ENCODE measurements at regions not wholly inside any gene's neighbourhood (a gene's known extent, or its start where the extent isn't known, plus 50 kb on each side); places are given as distances from the start of the nearest gene placed in this dataset.

GRCh38 chr9:89742660-89743059 is 137.8 kb downstream of the GADD45G start:
- peaks cover 7 to 8% of the 10 kb centered on the region in 2 donors for H3K27me3 Mint-ChIP-seq
- H3K27ac Mint-ChIP-seq: peak overlapping the region; percentile 69 to 92
- peaks cover 3% of the 10 kb centered on the region for H3K36me3 Mint-ChIP-seq (ENCODE audit: insufficient read depth)
- H3K4me3 Mint-ChIP-seq: peak overlapping the region in 1 of 2 donors; percentile 71
- H3K9me3 Mint-ChIP-seq: no peaks in the 10 kb centered on the region
- ATAC-seq (replicated peaks): no peak
- no peak for DNase-seq
- H3K4me1 Mint-ChIP-seq (ENCODE audit: low read depth in 2 of 2): peaks cover 8 to 43% of the 10 kb centered on the region in 2 donors

GRCh38 chr9:89743216-89743572 is 138.4 kb downstream of the GADD45G start:
- peak overlapping the region; percentile 80 to 92 for H3K27ac Mint-ChIP-seq
- peak in 2 of 3 experiments; percentile 3 to 10 for DNase-seq
- H3K4me1 Mint-ChIP-seq (ENCODE audit: low read depth in 2 of 2): peaks cover 8 to 43% of the 10 kb centered on the region in 2 donors
- no peaks in the 10 kb centered on the region for H3K9me3 Mint-ChIP-seq
- peaks cover 7 to 8% of the 10 kb centered on the region in 2 donors for H3K27me3 Mint-ChIP-seq
- H3K36me3 Mint-ChIP-seq (ENCODE audit: insufficient read depth): peaks cover 3% of the 10 kb centered on the region
- peak overlapping the region; percentile 27 to 71 for H3K4me3 Mint-ChIP-seq
- peak; percentile 46 for ATAC-seq (replicated peaks)

GRCh38 chr9:89743573-89744254 is 138.9 kb downstream of the GADD45G start:
- Mint-ChIP-seq H3K4me1 (ENCODE audit: low read depth in 2 of 2) (peaks cover 8 to 40% of the 10 kb centered on the region in 2 donors), H3K9me3 (no peaks in the 10 kb centered on the region), H3K27ac (peak overlapping the region; percentile 80 to 92), H3K27me3 (peaks cover 5 to 7% of the 10 kb centered on the region in 2 donors), H3K4me3 (peak overlapping the region; percentile 27 to 71), H3K36me3 (ENCODE audit: insufficient read depth) (peaks cover 3% of the 10 kb centered on the region)
- peak; percentile 12 to 33 (median 22) for DNase-seq
- ATAC-seq (replicated peaks): peak; percentile 80

DNA sequence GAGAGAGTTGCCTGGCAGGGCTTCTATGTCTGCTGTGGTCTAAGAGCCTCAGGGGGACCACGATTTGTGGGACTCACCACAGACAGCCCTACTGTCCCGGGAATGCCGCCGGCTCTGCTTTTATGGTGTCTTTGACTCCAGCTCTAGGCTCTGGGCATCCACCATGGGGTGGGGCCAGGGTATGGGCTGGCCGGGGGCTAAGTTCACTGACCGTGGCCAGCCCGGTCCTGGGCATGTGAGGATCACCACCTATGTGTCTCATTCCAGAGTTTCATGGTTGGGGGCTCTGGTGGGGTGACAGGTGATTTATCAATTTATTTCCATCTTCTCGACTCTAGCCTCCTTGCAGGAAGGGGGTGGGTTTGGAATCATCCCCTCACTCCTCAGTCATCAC is 139.4 kb downstream of the GADD45G start:
- H3K9me3 Mint-ChIP-seq: no peaks in the 10 kb centered on the region
- H3K27ac Mint-ChIP-seq: peak overlapping the region; percentile 62 to 92
- ATAC-seq (replicated peaks): no peak
- peaks cover 0 to 7% of the 10 kb centered on the region in 2 donors for H3K27me3 Mint-ChIP-seq
- no peak for DNase-seq
- H3K4me1 Mint-ChIP-seq (ENCODE audit: low read depth in 2 of 2): peaks cover 8 to 39% of the 10 kb centered on the region in 2 donors
- H3K4me3 Mint-ChIP-seq: peak overlapping the region in 1 of 2 donors; percentile 71
- H3K36me3 Mint-ChIP-seq (ENCODE audit: insufficient read depth): peaks cover 3% of the 10 kb centered on the region

DNA sequence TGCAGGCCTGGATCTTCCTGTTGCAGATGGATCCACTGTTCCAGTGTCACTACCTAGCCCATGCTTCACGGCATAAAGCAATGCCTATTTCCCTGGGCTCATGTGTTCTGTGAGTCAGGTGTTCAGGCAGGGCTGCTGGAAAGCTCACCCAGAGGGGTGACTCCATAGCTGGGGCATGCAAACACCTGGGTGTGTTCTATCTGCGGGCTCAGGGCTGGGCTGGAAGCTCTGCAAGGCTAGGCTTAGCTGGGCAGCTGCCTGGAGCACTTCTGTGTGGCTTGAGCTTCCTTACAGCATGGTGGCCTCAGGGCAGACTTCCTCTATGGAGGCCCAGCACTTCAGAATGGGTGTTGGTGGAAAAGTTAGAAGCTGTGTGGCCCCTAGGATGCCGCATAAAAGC is 139.9 kb downstream of the GADD45G start:
- Mint-ChIP-seq H3K27ac (peak overlapping the region; percentile 62 to 92), H3K9me3 (no peaks in the 10 kb centered on the region), H3K4me1 (ENCODE audit: low read depth in 2 of 2) (peaks cover 8 to 40% of the 10 kb centered on the region in 2 donors), H3K27me3 (peaks cover 0 to 7% of the 10 kb centered on the region in 2 donors), H3K4me3 (no peak overlapping the region), H3K36me3 (ENCODE audit: insufficient read depth) (peaks cover 3% of the 10 kb centered on the region)
- no peak for DNase-seq
- no peak for ATAC-seq (replicated peaks)

GRCh38 chr9:89745601-89746376 is 141.0 kb downstream of the GADD45G start:
- peaks cover 0 to 7% of the 10 kb centered on the region in 2 donors for H3K27me3 Mint-ChIP-seq
- H3K9me3 Mint-ChIP-seq: no peaks in the 10 kb centered on the region
- H3K27ac Mint-ChIP-seq: peak overlapping the region in 1 of 2 donors; percentile 51
- H3K4me3 Mint-ChIP-seq: no peak overlapping the region
- peaks cover 3% of the 10 kb centered on the region for H3K36me3 Mint-ChIP-seq (ENCODE audit: insufficient read depth)
- ATAC-seq (replicated peaks) (no peak), DNase-seq (no peak)
- H3K4me1 Mint-ChIP-seq (ENCODE audit: low read depth in 2 of 2): peaks cover 8 to 37% of the 10 kb centered on the region in 2 donors

DNA sequence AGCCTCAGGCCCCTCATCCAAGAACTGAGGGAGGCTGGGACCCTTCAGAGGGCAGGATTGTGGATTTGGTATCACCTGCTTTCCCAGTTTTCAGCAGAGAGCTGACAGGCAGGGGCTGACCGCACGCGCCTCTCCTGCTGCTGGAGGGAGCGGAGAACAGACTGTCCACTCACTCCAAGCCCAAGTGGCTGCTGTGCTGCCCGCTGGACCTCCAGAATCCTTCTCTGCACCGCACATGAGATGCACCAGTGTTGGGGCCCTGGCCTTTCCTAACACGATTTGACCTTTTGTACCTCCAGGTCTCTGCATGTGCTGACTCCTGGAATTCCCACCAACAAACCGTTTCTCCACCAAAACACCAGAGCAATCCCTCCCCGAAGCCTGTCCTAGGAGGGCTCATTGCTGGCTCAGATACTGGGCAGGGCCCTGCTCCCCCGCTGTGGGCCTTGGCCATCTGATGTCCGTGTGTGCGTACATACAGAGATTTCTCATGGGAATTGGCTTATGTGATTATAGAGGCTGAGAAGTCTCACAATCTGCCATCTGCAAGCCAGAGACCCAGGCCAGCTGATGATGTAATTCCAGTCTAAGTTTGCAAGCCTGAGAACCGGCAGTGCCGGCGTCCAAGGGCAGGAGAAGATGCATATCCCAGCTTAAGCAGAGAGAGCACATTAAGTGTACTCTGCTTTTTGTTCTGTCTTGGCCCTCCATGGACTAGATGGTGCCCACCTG is 141.7 kb downstream of the GADD45G start:
- Mint-ChIP-seq H3K4me3 (no peak overlapping the region), H3K36me3 (ENCODE audit: insufficient read depth) (peaks cover 3% of the 10 kb centered on the region), H3K27me3 (peaks cover 0 to 7% of the 10 kb centered on the region in 2 donors), H3K4me1 (ENCODE audit: low read depth in 2 of 2) (peaks cover 8 to 33% of the 10 kb centered on the region in 2 donors), H3K27ac (no peak overlapping the region), H3K9me3 (no peaks in the 10 kb centered on the region)
- no peak for DNase-seq
- no peak for ATAC-seq (replicated peaks)

- peaks cover 0 to 7% of the 10 kb centered on the region in 2 donors for H3K27me3 Mint-ChIP-seq
- DNase-seq: no peak
These were observed 142.8 kb downstream of the GADD45G start for GRCh38 chr9:89747596-89747995.

GRCh38 chr9:89748021-89748670 is 143.3 kb downstream of the GADD45G start:
- no peak overlapping the region for H3K4me3 Mint-ChIP-seq

More at GRCh38 chr9:89747596-89747995, 142.8 kb downstream of the GADD45G start:
- H3K4me3 Mint-ChIP-seq: no peak overlapping the region
- peaks cover 8 to 28% of the 10 kb centered on the region in 2 donors for H3K4me1 Mint-ChIP-seq (ENCODE audit: low read depth in 2 of 2)
- no peak for ATAC-seq (replicated peaks)
- H3K36me3 Mint-ChIP-seq (ENCODE audit: insufficient read depth): peaks cover 3% of the 10 kb centered on the region
- no peaks in the 10 kb centered on the region for H3K9me3 Mint-ChIP-seq
- no peak overlapping the region for H3K27ac Mint-ChIP-seq

DNA sequence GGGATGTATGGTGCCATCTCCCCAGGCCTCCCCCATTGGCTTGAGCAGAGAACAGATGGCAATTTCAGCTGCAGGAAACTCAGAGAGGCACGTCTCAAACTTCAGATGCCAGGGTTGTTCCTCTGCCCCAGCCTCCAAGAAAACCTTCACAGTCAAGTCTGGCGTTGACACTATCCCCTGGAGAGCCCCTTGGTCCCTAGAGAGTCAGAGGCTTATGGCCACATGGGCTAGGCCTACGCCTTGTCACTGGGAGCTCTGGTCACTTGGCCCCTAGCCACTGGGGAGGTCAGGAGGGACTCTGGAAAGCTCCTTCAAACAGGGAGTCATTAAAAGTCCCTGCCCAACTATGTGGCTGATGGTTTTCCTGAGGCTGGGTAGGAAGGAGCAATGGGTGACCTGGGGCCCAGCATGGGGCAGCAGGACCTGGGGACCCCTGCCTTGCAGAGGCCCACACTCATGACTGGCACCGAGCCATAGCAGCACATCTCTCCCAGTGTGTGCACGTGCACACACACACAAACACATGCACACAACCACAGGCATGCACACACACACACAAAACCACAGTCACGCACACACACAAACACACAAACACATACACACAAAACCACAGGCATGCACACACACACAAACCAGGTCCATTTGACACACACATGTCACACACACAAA is 144.2 kb downstream of the GADD45G start:
- Mint-ChIP-seq H3K27me3 (peaks cover 0 to 7% of the 10 kb centered on the region in 2 donors), H3K27ac (no peak overlapping the region), H3K9me3 (no peaks in the 10 kb centered on the region), H3K36me3 (ENCODE audit: insufficient read depth) (peaks cover 3% of the 10 kb centered on the region), H3K4me3 (no peak overlapping the region), H3K4me1 (ENCODE audit: low read depth in 2 of 2) (peaks cover 0 to 15% of the 10 kb centered on the region in 2 donors)
- no peak for ATAC-seq (replicated peaks)
- DNase-seq: no peak

More at GRCh38 chr9:89748021-89748670, 143.3 kb downstream of the GADD45G start:
- ATAC-seq (replicated peaks): no peak
- Mint-ChIP-seq H3K36me3 (ENCODE audit: insufficient read depth) (peaks cover 3% of the 10 kb centered on the region), H3K27ac (no peak overlapping the region), H3K27me3 (peaks cover 0 to 7% of the 10 kb centered on the region in 2 donors), H3K9me3 (no peaks in the 10 kb centered on the region), H3K4me1 (ENCODE audit: low read depth in 2 of 2) (peaks cover 8 to 23% of the 10 kb centered on the region in 2 donors)
- no peak for DNase-seq

DNA sequence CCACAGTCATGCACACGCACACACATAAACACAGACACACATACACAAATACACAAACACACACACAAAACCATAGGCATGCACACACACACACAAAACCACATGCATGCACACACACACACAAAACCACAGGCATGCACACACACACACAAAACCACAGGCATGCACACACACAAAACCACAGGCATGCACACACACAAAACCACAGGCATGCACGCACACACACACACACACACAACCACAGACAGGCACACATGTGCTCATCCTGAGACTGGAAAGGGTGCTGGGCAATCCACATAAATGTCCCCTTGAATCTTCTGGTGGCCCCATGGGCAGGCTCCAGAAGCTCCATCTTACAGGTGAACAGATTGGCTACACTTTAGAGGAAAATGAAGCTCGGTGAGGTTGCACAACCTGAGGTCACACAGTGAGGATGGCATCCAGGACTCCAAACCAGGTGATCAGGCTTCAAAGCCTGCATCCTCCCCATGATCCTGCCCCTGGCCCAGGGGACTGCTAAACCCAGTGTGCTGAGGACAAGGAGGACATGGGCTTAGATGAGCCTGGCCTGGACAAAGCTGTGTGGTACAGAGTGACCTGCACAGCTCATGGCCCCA is 144.8 kb downstream of the GADD45G start:
- ATAC-seq (replicated peaks) (no peak), DNase-seq (no peak)
- Mint-ChIP-seq H3K4me1 (ENCODE audit: low read depth in 2 of 2) (peaks cover 0 to 12% of the 10 kb centered on the region in 2 donors), H3K9me3 (no peaks in the 10 kb centered on the region), H3K36me3 (ENCODE audit: insufficient read depth) (peaks cover 3% of the 10 kb centered on the region), H3K27ac (no peak overlapping the region), H3K27me3 (peaks cover 4 to 7% of the 10 kb centered on the region in 2 donors), H3K4me3 (no peak overlapping the region)

DNA sequence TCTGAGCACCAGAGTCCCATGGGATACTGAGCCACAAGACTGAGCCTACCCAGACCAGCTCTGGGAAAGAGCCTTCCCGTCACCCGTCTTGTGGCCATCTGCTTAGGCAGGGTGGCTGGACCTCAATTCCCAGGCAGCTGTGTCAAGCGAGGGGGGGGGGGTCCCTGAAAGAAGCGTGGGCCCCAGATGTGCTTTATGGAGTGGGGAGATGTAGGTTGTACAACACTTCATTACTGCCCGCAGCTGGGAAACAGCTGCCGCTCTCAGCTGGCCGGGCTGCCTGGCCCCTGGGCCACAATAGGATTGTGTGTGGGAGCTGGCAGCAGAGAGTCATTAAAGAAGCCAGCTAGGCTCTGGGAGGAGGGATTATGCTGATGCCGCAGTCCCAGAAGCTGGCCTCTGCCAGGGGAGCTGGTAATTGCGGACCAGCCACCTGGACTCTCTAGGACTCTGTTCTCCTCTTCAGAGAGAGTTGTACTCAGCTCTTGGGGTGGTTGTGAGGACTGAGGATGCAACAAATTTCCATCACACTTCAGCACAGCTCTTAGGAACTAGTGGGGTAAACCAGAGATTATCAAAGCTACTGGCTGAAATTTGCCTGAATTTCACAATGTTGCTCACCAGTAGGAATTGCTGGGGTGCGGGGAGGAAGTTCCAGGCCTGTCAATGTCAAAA is 145.4 kb downstream of the GADD45G start:
- Mint-ChIP-seq H3K36me3 (ENCODE audit: insufficient read depth) (peaks cover 3% of the 10 kb centered on the region), H3K4me1 (ENCODE audit: low read depth in 2 of 2) (peaks cover 0 to 11% of the 10 kb centered on the region in 2 donors), H3K27ac (no peak overlapping the region), H3K27me3 (peaks cover 7 to 9% of the 10 kb centered on the region in 2 donors), H3K4me3 (no peak overlapping the region), H3K9me3 (no peaks in the 10 kb centered on the region)
- ATAC-seq (replicated peaks) (no peak), DNase-seq (no peak)
